ENCODE measurements at regions not wholly inside any gene's neighbourhood (a gene's known extent, or its start where the extent isn't known, plus 50 kb on each side); places are given as distances from the start of the nearest gene placed in this dataset.

GRCh38 chr7:84665339-84665738, 470.8 kb upstream of the SEMA3A start:
- POLR2A ChIA-PET, result no interaction called here
- TF ChIP-seq HOXB13 (CRISPR knock-in tag; IDR thresholded peaks at IDR 0.05; ENCODE audit: low read depth) (no peak), NR3C1 (IDR thresholded peaks at IDR 0.05) (no peak), FOSL2 (IDR thresholded peaks at IDR 0.05) (no peak), FOSL2 (CRISPR knock-in tag; IDR thresholded peaks at IDR 0.05) (no peak), USF2 (IDR thresholded peaks at IDR 0.05) (no peak), POLR2AphosphoS2 (conservative IDR thresholded peaks at IDR 0.05; ENCODE audit: low read length) (no peak), RNF2 (IDR thresholded peaks at IDR 0.05; ENCODE audit: borderline replicate concordance, low read depth) (no peak), CHD4 (IDR thresholded peaks at IDR 0.05; ENCODE audit: borderline replicate concordance) (no peak), HOXB5 (CRISPR knock-in tag; IDR thresholded peaks at IDR 0.05) (no peak), KDM5A (IDR thresholded peaks at IDR 0.05) (no peak)
- Histone ChIP-seq H3K4me2 (no peak overlapping the region), H3K27ac (no peak overlapping the region), H3K9me3 (no peaks in the 10 kb centered on the region), H3K4me1 (0 out of 3 replicates have a peak, but pooled peaks cover 4% of the 10 kb centered on the region), H3K4me3 (no peak overlapping the region)
- CTCF ChIA-PET, result no interaction called here
- FAIRE-seq, result no peak
- ATAC-seq, result no peak
- no peak for DNase-seq (ENCODE audit: low read depth in 1 of 2, low spot score in 1 of 2)
- 91% methylated on average over 2 of the region's 2 CpGs for WGBS (ENCODE audit: missing lambda C conversion rate)

- TF ChIP-seq PHF8 (IDR thresholded peaks at IDR 0.05; ENCODE audit: borderline replicate concordance, low read depth), result no peak
- TF ChIP-seq KDM5A (IDR thresholded peaks at IDR 0.05), result no peak
- no peak for TF ChIP-seq EHF (CRISPR knock-in tag; IDR thresholded peaks at IDR 0.05)
- TF ChIP-seq JUN (IDR thresholded peaks at IDR 0.05), result no peak
- no peak for TF ChIP-seq CBX8 (IDR thresholded peaks at IDR 0.05)
- no peak for TF ChIP-seq RFX5 (IDR thresholded peaks at IDR 0.05)
- no peak for TF ChIP-seq ESRRA (IDR thresholded peaks at IDR 0.05; ENCODE audit: borderline replicate concordance, low read length)
- no peak for TF ChIP-seq KDM1A (IDR thresholded peaks at IDR 0.05; ENCODE audit: low read depth)
- no peak for TF ChIP-seq GATA3 (IDR thresholded peaks at IDR 0.05; ENCODE audit: borderline replicate concordance)
- TF ChIP-seq HMGXB4 (CRISPR knock-in tag; IDR thresholded peaks at IDR 0.05; ENCODE audit: borderline replicate concordance), result no peak
- TF ChIP-seq SREBF2 (IDR thresholded peaks at IDR 0.05), result no peak
- no peak for TF ChIP-seq RAD21 (conservative IDR thresholded peaks at IDR 0.05 in 1 of 2, IDR thresholded peaks at IDR 0.05 in 1 of 2)
- no peak for TF ChIP-seq CBX2 (IDR thresholded peaks at IDR 0.05; ENCODE audit: borderline replicate concordance, low read depth)
- TF ChIP-seq RCOR1 (IDR thresholded peaks at IDR 0.05; ENCODE audit: low read depth, low read length), result no peak
- no peak for TF ChIP-seq POLR2A (IDR thresholded peaks at IDR 0.05; ENCODE audit: low read length)
- no peak for TF ChIP-seq RARB (CRISPR knock-in tag; IDR thresholded peaks at IDR 0.05)
- CTCF ChIA-PET, result no interaction called here
- DNase-seq (ENCODE audit: low read depth in 1 of 2, low spot score in 1 of 2) (no peak), FAIRE-seq (no peak), ATAC-seq (no peak)
- Histone ChIP-seq H3K4me3 (no peak overlapping the region), H3K9me3 (no peaks in the 10 kb centered on the region), H3K4me2 (no peak overlapping the region), H3K4me1 (0 out of 3 replicates have a peak, but pooled peaks cover 4% of the 10 kb centered on the region), H3K27ac (no peak overlapping the region)
- WGBS (ENCODE audit: missing lambda C conversion rate), result 75% methylated on average over 1 of the region's 1 CpG
- POLR2A ChIA-PET, result no interaction called here
Measured at GRCh38 chr7:84664626-84665025, 470.0 kb upstream of the SEMA3A start.

GRCh38 chr7:84663224-84663623, 468.6 kb upstream of the SEMA3A start:
- Histone ChIP-seq H3K4me3 (no peak overlapping the region), H3K4me2 (no peak overlapping the region), H3K4me1 (0 out of 3 replicates have a peak, but pooled peaks cover 4% of the 10 kb centered on the region), H3K27ac (no peak overlapping the region), H3K9me3 (no peaks in the 10 kb centered on the region)
- no peak for FAIRE-seq
- ChIA-PET CTCF (no interaction called here), POLR2A (no interaction called here)
- 88% methylated on average over 1 of the region's 1 CpG for WGBS (ENCODE audit: missing lambda C conversion rate)
- DNase-seq (ENCODE audit: low read depth in 1 of 2, low spot score in 1 of 2), result no peak
- no peak for ATAC-seq
- TF ChIP-seq ATOH8 (CRISPR knock-in tag; IDR thresholded peaks at IDR 0.05; ENCODE audit: low read depth) (no peak), NR3C1 (IDR thresholded peaks at IDR 0.05) (no peak), POLR2AphosphoS2 (conservative IDR thresholded peaks at IDR 0.05; ENCODE audit: low read length) (no peak), CBX8 (IDR thresholded peaks at IDR 0.05) (no peak), ZC3H11A (IDR thresholded peaks at IDR 0.05) (no peak), RCOR1 (IDR thresholded peaks at IDR 0.05; ENCODE audit: low read depth, low read length) (no peak), ESRRA (IDR thresholded peaks at IDR 0.05; ENCODE audit: borderline replicate concordance, low read length) (no peak), HMGXB4 (CRISPR knock-in tag; IDR thresholded peaks at IDR 0.05; ENCODE audit: borderline replicate concordance) (no peak), RNF2 (IDR thresholded peaks at IDR 0.05; ENCODE audit: borderline replicate concordance, low read depth) (no peak), CTCF (IDR thresholded peaks at IDR 0.05) (no peak), SMC3 (IDR thresholded peaks at IDR 0.05) (no peak)
